OCI-LY7 (cell line): ENCODE measurements at regions not wholly inside any gene's neighbourhood (a gene's known extent, or its start where the extent isn't known, plus 50 kb on each side); places are given as distances from the start of the nearest gene placed in this dataset.

Experiments
- CTCF ChIP-seq: fragments of 200-600 bp; sonication (generic); conservative IDR thresholded peaks from 2 replicates; pipeline ENCODE4 v1.5.1; 2014; ENCODE audit warnings: mild to moderate bottlenecking, antibody characterized with exemption, low read length, moderate library complexity, mixed read lengths
- EZH2phosphoT487 ChIP-seq: fragments of 200-600 bp; sonication (generic); IDR thresholded peaks from 2 replicates; pipeline ENCODE4 v1.6.1; 2018; ENCODE audit warnings: low read depth, borderline replicate concordance, mild to moderate bottlenecking, mixed run types, antibody characterized with exemption, low read length, moderate library complexity, mixed read lengths

- no peak for TF ChIP-seq CTCF
- TF ChIP-seq EZH2phosphoT487, result no peak
Observed at GRCh38 chr4:159024266-159024665, 78.6 kb upstream of the RAPGEF2 start.
